HG03565 (cell line): ENCODE measurements at regions not wholly inside any gene's neighbourhood (a gene's known extent, or its start where the extent isn't known, plus 50 kb on each side); places are given as distances from the start of the nearest gene placed in this dataset.
"Not testable (repeated sequence)": the region's sequence is repeated elsewhere in the genome, so short reads cannot be mapped to it uniquely, and the experiment has no call there.

ENCODE experiments used
- ATAC-seq: cut with Tn5 transposase; IDR thresholded peaks from one replicate; pipeline ENCODE4 v1.9.1; 2021; ENCODE audit warnings: mild to moderate bottlenecking, moderate library complexity; ENCODE audit not compliant: unreplicated experiment

GRCh38 chr2:111522231-111522768, 361.7 kb downstream of the ANAPC1 start:
- no peak for ATAC-seq

- no peak for ATAC-seq
These were observed 361.0 kb downstream of the ANAPC1 start for GRCh38 chr2:111523009-111523408.

- not testable (repeated sequence) for ATAC-seq
These were observed 359.0 kb downstream of the ANAPC1 start for GRCh38 chr2:111525026-111525425.

- not testable (repeated sequence) for ATAC-seq
These were observed 357.9 kb downstream of the ANAPC1 start for GRCh38 chr2:111526041-111526639.

GRCh38 chr2:111527707-111528400, 356.1 kb downstream of the ANAPC1 start:
- ATAC-seq, result not testable (repeated sequence)

GRCh38 chr2:111529022-111529421, 355.0 kb downstream of the ANAPC1 start:
- ATAC-seq, result not testable (repeated sequence)

- not testable (repeated sequence) for ATAC-seq
These were observed 353.6 kb downstream of the ANAPC1 start for GRCh38 chr2:111530239-111530965.

- not testable (repeated sequence) for ATAC-seq
These were observed 351.1 kb downstream of the ANAPC1 start for GRCh38 chr2:111532682-111533556.

GRCh38 chr2:111533557-111534247, 350.3 kb downstream of the ANAPC1 start:
- not testable (repeated sequence) for ATAC-seq

- ATAC-seq, result no peak
These were observed 349.1 kb downstream of the ANAPC1 start for GRCh38 chr2:111534910-111535352.

- ATAC-seq, result no peak
These were observed 348.6 kb downstream of the ANAPC1 start for GRCh38 chr2:111535404-111535803.

- ATAC-seq, result no peak
These were observed 346.8 kb downstream of the ANAPC1 start for GRCh38 chr2:111537078-111537655.

- not testable (repeated sequence) for ATAC-seq
These were observed 344.0 kb downstream of the ANAPC1 start for GRCh38 chr2:111539991-111540390.

- not testable (repeated sequence) for ATAC-seq
These were observed 341.7 kb downstream of the ANAPC1 start for GRCh38 chr2:111542120-111542774.

- ATAC-seq, result not testable (repeated sequence)
These were observed 340.0 kb downstream of the ANAPC1 start for GRCh38 chr2:111544006-111544405.

- ATAC-seq, result peak; percentile 68
These were observed 338.1 kb downstream of the ANAPC1 start for GRCh38 chr2:111545723-111546431.

- not testable (repeated sequence) for ATAC-seq
These were observed 337.4 kb downstream of the ANAPC1 start for GRCh38 chr2:111546578-111546977.

- ATAC-seq, result not testable (repeated sequence)
These were observed 334.8 kb downstream of the ANAPC1 start for GRCh38 chr2:111549174-111549573.
